Activated CD4-positive, alpha-beta T cell treated with anti-CD3 and anti-CD28 coated beads, Interleukin-2, amount 50 U/mL, for 24 hours (primary cell): ENCODE measurements at regions not wholly inside any gene's neighbourhood (a gene's known extent, or its start where the extent isn't known, plus 50 kb on each side); places are given as distances from the start of the nearest gene placed in this dataset.

Experiments used
- DNase-seq, 2 donors: peaks; one replicate each; pipeline ENCODE4 v3.0.0-alpha.2; 2020; ENCODE audit warnings: low read depth in 1 of 2, low spot score in 1 of 2

DNA sequence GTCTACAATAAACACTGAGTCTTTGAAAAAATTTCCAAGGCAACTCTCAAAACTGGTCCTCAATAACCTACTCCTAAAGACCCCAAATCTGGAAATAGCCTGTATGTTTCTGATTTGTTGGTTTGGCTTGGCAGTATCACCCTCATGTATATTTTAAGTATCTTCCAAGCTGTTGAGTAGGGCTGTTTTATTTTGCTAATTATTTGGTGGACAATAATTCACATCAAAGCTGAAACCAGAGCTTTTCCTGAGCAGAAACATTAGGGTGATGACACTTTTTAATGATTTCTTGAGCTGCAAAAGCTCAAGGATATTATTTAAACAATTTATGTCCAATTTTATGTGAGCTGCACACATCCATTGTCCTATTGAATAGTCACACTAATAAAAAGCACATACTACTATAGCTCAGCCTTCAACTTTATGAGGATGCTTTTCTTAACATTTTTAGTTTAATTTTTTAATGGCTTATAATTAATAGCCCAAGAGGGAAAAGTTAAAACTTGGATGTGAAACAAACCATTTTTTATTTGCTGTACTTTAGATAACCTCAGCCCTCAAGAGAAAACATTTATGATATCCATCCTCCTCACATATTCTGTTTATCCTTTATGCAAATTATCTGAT lies 393.1 kb downstream of the TAF11L14 start:
- DNase-seq: no peak

DNA sequence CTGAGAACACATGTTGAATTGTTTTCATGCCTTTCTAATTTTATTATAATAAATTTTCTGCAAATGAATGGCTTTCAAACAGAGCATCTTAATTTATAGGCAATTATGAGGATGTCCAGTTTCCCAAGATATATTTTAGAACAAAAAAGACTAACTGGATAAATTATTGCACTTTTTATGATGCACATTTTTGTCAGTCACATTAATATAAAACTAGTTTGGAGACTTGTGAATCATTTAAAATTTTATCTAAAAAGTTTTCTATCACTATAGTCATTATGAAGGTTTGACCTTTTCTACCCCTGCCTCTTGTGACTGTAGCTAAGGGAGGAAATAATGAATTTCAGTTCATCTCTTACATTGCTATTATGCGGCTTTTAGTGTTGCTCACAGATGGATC lies 393.8 kb downstream of the TAF11L14 start:
- DNase-seq: no peak

DNA sequence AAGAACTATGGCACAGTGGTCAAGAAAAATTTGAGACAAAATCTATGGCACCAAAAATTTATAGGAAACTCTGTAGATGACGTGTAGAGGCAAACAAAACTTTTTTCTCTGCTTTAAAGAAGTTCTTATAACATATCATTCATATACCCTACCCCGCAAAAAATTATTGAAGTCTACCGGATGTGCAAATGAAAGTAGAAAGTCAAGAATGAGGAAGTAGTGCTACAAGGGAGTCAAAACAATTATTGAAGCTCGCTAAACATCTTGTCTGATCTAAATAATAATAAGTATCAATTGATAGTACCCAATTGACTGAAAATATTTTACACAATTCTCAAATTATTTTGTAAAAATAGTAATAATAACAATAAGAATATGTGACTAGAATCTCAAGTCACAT lies 398.5 kb downstream of the TAF11L14 start:
- DNase-seq: no peak

DNA sequence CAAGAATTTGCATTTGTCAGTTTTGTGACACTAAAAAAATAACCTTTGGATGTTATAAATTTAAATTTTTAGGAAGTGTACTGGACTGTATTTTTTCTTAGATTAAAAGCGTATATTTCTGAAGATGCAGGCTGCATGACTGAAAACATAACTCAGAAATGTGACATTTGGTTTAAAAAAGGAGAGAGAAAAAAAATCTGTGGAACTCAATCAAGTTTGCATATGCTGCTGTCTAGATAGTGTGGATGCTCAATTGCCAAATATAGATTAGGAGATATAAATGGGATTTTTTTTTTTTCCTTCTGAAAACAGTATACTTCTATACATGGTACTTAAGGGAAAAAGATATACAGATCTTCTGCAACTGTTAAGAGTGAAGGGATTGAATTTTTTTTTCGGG lies 402.3 kb downstream of the TAF11L14 start:
- no peak for DNase-seq

DNA sequence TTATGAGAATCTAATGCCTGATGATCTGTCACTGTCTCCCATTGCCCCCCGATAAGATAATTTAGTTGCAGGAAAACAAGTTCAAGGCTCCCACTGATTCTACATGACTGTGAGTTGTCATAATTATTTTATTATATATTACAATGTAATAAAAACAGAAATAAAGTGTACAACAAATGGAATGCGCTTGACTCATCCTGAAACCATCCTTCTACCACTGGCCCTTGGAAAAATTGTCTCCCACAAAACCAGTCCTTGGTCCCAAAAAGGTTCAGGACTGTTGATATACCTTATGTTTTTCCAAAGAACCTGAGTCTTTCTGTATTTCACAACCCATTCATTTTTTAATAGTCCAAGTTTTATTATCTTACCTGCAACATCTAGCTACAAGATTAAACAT lies 403.5 kb downstream of the TAF11L14 start:
- no peak for DNase-seq

DNA sequence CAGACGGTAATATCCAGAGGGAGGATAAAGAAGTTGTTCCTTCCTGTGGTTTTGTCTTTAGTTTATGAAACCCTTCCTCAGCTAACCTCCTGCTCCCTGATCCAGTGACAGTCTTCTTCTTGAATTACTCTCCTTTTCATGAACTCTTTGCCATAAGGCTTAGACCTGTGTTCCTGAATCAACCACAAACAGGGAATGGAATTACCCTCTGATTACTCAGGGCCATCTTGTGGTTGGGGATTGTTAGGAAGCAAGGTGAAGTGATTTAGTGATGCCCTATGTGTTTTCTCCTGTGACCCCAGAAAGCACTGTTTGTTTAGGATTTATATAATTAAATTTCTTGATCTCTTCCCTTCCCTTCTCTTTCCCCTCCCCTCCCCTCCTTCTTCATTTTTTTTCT lies 409.1 kb downstream of the TAF11L14 start:
- DNase-seq: no peak

DNA sequence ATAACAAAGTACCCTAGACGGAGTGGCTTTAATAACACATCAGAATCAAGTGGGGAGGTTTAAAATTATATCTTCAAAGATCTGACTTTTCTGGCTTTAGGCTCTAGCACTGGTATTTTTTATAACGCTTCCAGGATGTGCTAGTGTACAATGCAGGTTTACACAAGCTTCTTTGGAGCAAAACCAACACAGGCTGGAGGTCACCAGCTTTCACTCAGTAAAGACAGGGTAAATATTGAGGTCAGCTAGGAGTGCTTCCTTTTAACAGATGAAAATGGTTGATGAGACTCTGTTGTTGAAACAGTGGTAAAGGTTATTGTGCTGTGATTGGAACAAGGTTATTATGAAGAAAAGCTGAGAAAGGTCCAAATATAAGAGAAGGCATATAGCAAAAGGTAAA lies 414.2 kb downstream of the TAF11L14 start:
- no peak for DNase-seq

DNA sequence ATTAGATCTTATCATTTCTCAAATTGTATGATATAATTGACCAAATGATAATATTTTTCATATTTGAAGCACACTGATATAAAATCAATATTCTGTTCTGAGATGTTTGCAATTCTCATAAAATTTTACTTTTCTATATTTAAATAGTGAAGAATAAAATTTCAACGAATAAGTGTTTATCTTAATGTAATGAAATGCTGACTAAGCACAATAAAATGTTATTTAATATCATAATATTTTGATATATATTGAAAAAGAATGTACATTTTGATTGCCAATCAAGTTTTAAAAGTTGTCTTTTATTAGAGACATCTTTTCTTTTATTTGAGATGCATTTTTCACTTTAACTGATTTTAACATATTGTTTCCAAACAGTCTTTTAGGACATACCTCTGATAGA lies 416.1 kb downstream of the TAF11L14 start:
- DNase-seq: no peak

DNA sequence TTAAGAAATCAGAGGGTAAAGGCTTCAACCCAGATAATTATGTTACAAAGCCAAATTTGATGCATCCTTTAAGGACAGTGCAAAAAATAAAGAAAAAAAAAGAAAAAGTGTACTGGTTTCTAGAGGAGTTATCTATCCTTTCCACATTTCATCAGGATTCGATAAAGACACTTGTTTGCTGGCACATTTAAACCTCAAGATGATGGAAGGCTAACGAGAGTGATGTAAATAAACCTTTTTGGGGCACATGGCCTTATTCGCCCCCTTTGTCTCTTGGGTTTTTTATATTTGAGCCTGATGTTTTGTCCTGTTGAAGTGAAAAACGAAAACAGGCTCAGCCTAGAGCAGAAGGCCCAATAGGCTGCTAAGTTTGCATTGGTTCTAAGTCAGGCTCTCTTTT lies 416.5 kb downstream of the TAF11L14 start:
- DNase-seq: no peak

DNA sequence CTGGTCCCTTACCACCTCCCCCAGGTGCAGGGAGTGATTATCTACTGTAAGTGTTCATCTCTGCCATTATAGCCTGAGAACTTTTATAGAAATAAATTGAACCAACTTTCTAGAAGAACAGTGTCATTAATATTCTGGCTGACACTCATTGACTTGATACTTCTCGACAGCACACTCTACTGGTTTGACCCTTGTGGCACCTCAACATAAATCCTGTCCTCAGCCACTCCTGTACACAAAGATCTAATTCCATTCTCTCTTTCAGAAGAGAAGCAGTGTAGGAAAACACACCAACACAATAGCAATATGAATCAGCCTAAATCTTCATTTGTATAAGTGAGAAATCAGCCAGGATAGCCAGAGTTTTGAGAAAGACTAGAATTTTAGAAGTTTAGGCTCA lies 417.7 kb downstream of the TAF11L14 start:
- DNase-seq: no peak

DNA sequence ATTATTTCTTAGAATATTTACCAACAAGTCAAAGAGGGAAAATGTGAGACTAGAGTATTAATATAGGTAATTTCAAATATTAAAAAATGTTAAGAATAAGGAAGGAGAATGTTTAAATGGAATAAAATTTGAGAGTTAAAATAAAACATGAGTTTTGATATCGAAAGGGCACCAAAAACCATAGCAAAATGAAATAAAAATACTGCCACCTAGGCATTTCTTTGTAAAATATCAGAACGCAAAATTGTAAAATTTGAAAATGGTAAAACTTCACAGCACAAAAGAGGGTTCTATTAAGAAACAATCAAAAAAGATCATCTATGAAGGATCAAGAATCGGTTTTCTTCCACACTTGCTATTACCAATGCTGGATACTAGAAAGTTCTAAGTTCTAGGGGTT lies 418.3 kb downstream of the TAF11L14 start:
- no peak for DNase-seq

DNA sequence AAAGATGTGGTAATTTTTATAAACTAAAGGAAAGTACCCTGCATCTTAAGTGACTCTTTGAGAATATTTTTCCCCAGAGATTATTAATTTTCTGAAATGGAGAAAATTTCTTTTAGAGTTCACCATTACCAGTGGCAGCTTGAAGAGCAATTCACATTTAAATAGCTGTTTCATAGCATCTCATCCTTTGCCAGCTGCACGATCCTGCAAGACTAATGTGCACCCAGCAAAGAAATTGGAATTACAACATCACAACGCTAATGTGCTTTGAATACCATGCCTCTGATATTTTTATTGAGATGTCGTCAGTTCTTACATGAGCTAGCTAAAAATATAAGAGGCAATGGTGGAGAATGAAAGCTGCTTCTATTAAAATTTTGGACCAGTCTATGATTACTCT lies 423.5 kb downstream of the TAF11L14 start:
- no peak for DNase-seq

DNA sequence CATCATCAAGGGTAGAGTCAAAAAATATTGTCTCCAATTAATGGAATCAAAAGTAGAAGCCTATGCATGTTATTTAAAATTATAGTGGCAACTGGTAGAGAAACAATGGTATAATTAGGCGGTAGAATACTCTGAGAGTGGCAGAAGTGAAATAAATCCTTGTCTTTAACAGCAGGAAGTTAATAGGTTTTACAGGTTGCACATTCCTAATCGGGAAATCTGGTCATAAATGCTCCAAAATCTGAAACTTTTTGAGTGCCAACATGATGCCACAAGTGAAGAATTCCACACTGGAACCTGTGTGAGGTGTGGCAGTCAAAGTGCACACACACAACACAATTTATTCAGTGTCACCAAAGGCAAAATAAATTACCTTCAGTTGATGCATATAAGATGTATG lies 433.4 kb downstream of the TAF11L14 start:
- no peak for DNase-seq

DNA sequence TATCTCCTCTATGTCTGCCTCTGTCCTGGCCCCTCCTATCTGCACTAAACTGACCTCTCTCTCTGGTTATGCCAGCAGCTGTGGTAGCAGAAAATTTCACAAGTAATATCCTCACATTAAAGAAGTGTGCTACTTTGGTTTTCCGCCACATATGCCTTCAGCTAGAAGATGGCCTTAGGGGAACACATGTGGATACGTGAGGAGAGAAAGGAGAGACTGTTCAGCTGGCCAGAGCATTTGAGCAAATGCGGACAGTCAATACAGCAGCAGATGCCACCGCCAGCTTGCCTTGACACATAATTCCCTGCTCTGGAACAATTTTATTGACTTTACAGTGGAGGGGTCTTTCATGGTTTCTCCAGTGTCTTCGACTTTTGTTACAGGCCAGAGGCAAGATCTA lies 434.6 kb downstream of the TAF11L14 start:
- no peak for DNase-seq

DNA sequence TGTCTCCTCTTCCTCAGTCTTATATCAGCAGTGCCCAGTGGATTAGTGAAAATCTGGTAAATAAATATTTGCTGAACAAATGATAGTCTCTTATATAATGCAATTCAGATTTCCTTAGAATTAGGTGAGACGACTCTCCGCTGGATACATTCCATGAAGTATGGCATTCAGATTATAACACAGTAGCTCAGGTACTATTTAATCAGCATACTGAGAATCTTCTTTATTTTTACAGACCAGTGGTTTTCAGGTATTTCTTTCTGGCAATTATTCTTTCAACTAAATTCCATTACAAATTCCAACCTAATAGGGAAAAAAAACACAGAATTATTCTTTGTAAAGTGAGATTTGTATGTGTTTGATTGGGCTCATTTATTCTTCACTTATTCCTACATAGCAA lies 435.5 kb downstream of the TAF11L14 start:
- DNase-seq: no peak

DNA sequence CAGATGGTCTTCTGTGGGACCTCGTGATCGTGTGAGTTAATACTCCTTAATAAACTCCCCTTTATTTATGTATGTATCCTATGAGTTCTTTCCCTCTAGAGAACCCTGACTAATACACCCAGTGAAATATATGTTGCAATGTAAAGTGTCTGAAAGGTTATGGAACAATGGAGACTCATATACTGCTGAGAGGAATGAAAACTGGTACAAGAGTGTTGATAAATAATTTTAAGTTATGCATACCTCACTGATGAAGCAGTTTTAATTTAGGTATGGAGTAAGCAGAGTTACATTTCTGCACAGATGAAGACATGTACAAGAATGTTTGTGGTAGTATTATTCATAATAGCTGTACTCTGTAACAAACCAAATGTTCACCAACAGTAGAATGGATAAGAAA lies 438.3 kb downstream of the TAF11L14 start:
- DNase-seq: no peak

DNA sequence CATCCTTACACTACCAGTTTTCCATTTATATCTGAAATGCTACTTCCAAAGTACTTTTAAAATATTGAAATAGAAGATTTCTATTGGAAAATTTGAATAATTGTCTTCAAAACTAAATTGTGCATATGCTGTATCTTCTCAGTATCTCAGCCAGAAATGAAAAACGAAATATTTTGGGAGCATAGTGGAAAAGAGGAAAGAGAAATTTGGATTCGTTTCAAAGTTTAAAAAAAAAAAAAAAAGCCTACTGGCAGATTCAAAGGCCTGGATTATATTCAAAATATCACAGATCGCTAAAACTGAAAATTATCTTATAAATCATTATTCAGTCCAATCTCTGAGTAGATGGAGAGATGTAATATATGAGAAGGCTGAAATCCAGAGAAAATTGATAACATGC lies 440.7 kb downstream of the TAF11L14 start:
- no peak for DNase-seq

DNA sequence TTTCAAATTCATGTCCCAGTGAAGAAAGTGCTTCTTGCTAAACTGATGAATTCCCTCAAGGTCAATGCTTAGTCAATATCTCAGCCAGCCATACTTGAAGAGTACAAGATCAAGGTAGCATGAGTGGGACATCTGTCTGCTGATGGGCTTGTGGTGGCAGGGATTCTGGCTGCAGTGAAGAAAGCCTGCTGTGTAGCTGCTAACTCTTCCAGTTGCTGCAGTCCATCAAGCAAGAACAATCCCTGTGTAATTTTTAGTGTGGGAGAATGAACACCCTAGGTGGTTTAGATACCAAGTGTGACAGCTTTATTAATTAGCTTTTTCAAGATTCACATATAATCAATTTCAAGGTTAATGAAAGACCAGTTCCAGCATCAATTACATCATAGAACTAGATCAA lies 443.9 kb downstream of the TAF11L14 start:
- DNase-seq: no peak

DNA sequence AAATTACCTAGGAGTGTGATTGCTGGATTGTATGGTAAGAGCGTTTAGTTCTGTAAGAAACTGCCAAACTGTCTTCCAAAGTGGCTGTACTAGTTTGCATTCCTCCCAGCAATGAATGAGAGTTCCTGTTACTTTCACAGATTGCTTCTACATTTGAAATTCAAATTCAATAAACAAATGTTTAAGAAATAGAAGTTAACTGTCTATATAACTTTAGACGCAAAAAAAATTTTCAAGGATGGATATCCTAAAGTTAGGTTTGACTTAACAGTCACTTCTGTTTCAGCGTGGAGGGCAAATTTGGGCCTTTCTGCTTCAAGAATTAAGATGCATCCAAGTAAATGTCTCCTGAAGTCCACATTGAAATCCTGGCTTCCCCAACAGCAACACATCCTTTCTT lies 445.6 kb downstream of the TAF11L14 start:
- no peak for DNase-seq

DNA sequence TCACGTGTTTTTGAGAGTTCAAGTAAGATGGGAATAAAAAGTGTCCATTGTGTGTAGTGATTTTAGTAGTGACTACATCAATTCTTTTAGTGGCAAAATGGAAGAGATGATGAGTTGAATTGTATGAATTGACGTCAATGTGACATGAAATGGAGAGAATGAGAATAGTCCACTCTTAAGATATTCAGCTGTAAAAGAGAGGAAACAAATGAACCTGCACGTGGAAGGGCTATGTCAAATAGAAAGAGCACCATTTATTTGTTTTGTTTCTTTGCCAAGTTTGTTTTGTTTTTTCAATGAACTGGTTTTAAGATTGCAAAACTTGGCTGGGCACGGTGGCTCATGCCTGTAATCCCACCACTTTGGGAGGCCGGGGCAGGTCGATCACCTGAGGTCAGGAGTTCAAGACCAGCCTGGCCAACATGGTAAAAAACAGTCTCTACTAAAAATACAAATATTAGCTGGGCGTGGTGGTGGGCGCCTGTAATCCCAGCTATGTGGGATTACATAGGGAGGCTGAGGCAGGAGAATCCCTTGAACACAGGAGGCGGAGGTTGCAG lies 453.8 kb downstream of the TAF11L14 start:
- no peak for DNase-seq

DNA sequence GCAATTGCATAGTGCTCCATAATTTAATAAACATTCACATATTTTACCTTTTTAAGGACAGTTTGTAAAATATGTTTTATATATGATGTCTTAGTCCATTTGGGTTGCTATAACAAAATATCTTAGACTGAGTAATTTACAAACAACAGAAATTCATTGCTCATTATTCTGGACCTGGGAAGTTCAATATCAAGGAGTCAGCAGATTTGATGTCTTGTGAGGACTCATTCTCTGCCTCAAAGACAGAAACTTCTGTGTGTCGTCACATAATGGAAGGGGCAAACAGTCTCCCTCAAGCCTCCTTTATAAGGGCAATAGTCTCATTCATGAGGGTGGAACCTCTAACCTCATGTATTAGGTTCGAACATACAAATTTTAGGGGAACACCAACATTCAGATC lies 455.9 kb downstream of the TAF11L14 start:
- DNase-seq: no peak

DNA sequence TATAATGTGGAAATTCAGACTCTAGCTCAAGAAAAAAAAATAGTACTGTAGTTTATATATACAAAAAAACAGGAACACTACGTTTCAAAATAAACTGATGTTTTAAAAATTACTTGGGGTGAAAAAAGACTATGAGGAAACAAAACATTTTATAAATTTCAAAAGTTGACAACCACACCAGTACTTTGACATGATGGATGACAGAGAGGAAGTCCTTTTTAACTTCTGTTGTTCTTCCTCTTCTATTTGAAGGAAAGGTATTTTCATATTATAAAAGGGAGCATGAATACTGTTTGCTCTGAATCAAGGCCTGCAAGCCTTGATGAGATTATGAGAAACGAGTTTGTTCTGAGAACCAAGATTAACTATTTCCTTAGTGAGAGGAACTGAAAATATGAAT lies 456.9 kb downstream of the TAF11L14 start:
- DNase-seq: no peak

DNA sequence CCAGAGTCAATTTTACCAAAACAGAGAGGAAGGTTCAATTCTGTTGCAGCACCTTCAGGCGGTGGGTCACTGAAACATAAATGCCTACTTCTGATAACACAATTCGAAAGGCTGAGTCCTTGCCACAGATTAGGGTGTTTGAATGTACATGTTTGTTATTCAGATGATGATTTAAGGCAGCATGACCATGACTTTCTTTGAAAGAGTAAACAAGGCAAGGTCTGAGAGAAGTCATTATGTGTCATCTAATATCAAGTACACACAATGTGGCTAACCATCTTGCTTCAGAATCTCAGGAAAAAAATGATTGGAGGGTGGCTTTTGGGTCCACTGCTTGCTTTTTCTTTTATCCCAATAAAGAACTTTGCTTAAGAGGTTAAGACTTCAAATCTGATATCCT lies 457.5 kb downstream of the TAF11L14 start:
- DNase-seq: no peak

DNA sequence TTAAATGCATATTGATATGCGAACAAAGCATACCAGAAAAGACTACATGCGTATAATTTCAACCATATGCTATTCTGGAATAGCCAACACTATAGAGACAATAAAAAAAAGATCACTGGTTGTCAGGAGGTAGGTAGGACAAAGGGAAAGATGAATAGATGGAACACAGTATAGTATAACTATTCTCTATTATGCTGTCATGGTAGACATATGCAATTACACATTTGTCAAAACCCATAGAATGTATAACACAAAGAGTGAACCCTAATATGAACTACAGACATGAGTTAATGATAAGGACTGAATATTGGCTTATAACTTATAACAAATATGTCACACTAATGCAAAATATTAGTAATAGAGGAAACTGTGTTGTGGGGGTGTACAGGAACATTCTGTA lies 460.8 kb downstream of the TAF11L14 start:
- DNase-seq: no peak
